Activated CD8-positive, alpha-beta memory T cell treated with anti-CD3 and anti-CD28 coated beads for 36 hours (primary cell): ENCODE measurements at regions not wholly inside any gene's neighbourhood (a gene's known extent, or its start where the extent isn't known, plus 50 kb on each side); places are given as distances from the start of the nearest gene placed in this dataset.

Experiments used
- CTCF ChIA-PET: fragments of 350-600 bp; sonication (Branson Sonifier 250); formaldehyde crosslinking; loops from one replicate; lab custom pipeline; 2021; ENCODE audit warnings: antibody characterized with exemption; lab: Charles Lee
- POLR2A ChIA-PET: fragments of 350-600 bp; sonication (Branson Sonifier 250); formaldehyde crosslinking; loops from one replicate; lab custom pipeline; 2021; ENCODE audit warnings: antibody characterized with exemption; lab: Charles Lee

- CTCF ChIA-PET = no interaction called here
Observed at GRCh38 chr3:19734453-19734852, 199.6 kb downstream of the EFHB start.

GRCh38 chr3:19725000-19725399, 209.0 kb downstream of the EFHB start:
- POLR2A ChIA-PET = no interaction called here
- CTCF ChIA-PET = no interaction called here

More at GRCh38 chr3:19734453-19734852, 199.6 kb downstream of the EFHB start:
- POLR2A ChIA-PET = no interaction called here

DNA sequence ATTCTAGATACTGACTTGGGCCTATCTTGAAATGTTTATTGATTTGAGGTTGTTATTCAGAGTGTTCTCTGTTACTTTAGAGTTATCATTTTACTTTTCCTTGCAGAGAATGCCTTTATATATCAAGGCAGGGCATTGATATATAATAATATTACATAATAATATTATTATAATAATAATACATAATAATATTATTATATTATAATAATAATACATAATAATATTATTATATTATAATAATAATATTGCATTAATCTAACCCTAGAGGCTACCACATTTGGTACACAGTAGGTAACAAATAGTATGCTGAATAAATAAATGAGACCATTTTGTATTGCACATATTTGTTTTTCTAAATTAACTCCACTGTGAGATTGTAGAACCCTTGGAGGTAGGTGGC, 216.3 kb downstream of the EFHB start:
- ChIA-PET CTCF (no interaction called here), POLR2A (no interaction called here)

- POLR2A ChIA-PET = no interaction called here
- CTCF ChIA-PET = no interaction called here
Observed at GRCh38 chr3:19711160-19711782, 222.7 kb downstream of the EFHB start.

DNA sequence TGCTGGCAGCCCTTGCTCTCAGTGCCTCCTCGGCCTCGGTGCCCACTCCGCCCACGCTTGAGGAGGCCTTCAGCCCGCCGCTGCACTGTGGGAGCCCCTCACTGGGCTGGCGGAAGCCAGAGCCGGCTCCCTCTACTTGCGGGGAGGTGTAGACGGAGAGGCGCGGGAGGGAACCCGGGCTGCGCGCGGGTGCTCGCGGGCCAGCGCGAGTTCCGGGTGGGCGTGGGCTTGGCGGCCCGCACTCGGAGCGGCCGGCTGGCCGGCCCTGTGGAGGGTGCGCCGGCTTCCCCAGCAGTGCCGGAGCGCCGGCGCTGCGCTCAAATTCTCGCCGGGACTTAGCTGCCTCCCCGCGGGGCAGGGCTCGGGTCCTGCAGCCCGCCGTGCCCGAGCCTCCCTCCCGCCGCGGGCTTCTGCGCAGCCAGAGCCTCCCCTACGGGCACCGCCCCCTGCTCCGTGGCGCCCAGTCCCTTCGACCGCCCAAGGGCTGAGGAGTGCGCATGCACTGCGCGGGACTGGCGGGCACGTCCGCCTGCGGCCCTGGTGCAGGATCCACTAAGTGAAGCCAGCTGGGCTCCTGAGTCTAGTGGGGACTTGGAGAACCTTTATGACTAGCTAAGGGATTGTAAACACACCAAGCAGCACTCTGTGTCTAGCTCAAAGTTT, 231.5 kb downstream of the EFHB start:
- ChIA-PET POLR2A (no interaction called here), CTCF (no interaction called here)

GRCh38 chr3:19688767-19689166, 245.2 kb downstream of the EFHB start:
- POLR2A ChIA-PET = no interaction called here
- CTCF ChIA-PET = no interaction called here

DNA sequence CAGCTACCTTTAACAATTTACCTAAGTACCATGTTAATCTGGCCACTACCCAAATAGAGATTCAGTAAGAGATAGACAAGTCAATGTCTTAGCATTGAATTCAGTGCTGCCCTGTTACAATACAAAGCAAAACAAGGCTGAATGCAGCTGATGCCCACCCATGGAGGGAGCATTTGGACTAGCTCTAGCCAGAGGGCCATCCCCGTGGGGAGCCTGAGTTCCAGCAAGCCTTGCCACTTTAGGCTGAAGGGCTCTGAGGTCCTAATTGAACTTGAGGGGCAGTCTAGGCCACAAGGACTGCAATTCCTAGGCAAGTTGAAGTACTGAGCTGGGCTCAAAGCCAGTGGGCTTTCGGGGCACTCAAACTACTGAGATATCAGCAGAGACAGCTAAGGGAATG, 265.9 kb downstream of the EFHB start:
- ChIA-PET POLR2A (no interaction called here), CTCF (no interaction called here)

DNA sequence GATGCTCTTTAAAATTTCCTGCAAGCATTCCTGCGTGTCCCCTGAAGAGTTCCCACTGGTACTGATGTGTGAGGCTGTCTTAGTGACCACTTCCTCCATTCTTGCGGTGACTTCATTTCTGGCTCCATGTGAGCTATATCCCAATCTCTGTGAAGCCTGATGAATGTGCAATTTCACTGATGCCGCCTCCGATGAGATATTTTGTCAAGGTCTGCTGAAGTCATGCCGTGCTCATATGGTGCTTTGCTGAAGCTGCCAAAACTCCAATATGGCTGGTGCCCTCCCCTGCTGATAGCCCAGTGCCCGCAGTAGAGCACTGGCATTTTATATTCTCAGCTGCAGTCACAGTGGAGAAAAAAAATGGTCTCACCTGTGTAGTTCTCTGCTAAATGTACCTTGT, 271.5 kb downstream of the EFHB start:
- CTCF ChIA-PET = no interaction called here
- POLR2A ChIA-PET = no interaction called here

DNA sequence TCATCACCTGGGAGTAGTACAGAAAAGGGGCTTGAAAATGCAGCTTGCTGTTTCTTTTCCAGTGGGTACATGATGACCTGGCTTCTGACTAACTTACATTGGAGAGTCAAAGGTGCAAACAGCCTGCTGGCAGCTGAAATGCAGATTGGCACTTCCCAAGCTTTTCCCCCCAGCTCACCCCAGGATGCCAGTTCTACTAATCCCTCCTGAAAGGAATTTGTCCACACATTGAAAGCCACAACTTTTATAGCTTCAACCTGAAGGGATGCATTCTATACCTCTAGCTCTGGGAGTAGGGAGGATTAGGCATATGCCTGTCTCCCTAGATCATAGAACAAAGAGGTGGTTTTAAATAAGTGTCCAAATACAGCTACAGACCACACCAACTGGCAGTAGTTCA, 281.7 kb downstream of the EFHB start:
- ChIA-PET CTCF (no interaction called here), POLR2A (no interaction called here)

- CTCF ChIA-PET = no interaction called here
- POLR2A ChIA-PET = no interaction called here
Observed at GRCh38 chr3:19645093-19645492, 288.9 kb downstream of the EFHB start.

DNA sequence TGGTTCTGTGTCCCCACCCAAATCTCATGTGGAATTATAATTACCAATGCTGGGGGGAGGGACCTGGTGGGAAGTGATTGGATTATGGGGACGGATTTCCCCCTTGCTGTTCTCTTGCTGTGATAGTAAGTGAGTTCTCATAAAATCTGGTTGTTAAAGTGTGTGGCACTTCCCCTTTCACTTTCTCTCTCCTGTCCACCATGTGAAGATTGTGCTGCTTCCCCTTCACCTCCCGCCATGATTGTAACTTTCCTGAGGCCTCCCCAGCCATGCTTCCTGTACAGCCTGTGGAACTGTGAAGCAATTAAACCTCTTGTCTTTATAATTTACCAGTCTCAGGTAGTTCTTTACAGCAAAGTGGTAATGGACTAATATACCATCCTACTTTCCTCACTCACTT, 289.6 kb downstream of the EFHB start:
- ChIA-PET CTCF (no interaction called here), POLR2A (no interaction called here)

GRCh38 chr3:19641408-19641807, 292.6 kb downstream of the EFHB start:
- ChIA-PET CTCF (no interaction called here), POLR2A (no interaction called here)

DNA sequence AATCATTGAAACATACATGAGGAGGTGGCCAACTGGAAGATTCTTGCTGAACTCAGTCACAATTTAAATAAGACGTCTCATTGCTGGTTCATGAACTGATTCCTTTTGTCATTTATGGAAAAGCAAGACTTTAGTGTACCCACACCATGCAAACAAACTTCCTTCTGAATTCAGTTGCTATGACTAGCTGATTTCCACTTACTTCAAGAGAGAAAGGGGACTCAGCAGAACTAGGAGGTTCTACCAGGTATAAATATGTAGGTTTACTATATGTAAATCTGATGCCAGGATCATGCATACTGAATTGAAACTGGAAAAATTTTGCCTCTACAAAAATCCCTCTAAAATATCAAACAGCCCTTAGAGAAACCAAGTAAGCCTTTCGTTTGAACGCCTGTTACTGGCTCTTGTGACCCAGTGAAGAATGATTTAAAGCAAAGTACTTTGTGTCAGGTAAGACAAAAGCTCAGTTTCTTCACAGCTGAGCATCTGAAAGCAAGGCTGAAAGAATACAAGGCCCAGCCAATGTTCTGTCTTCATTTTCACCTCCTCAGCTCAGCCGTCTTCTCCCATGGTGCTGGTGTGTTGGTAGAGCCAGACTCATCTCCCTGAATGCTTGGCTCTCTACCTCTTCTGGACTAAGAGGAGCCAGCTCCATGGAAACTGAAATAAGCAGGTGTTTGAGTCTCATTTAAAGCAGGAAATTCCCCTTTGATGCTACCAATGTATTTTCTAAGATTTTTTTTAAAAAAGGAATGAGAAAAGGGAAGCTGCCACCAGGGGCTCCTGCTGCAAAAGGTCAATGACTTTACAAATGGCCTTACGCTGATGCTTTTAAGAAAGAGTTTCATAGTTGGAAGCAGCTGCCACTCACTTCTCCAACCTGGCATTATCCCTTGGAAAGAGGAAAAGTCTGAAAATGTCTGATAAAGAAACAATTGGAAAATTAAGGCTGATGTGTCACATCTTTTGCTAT, 301.6 kb downstream of the EFHB start:
- CTCF ChIA-PET = no interaction called here
- POLR2A ChIA-PET = no interaction called here

DNA sequence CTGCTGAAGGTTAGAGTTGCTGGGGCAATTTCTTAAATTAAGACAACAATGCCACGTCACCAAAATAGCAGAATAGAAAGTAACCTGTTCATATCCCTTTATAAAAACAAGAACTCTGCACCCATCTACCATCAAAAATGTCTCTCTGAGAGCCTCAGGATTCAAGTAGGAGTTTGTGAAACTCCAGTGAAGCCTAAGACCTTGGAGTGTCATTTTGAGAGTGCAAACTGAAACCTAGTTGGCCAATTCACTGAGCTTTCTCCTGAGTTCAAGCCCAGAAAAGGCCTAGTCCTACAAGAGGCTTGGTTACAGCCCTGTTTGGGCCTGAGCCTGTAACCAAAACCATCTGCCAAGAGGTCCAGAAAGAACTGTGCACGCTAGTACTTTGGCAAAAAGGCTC, 335.1 kb downstream of the EFHB start:
- ChIA-PET CTCF (no interaction called here), POLR2A (no interaction called here)

GRCh38 chr3:19596408-19596807, 337.6 kb downstream of the EFHB start:
- CTCF ChIA-PET = no interaction called here
- POLR2A ChIA-PET = no interaction called here

GRCh38 chr3:19595884-19596283, 338.1 kb downstream of the EFHB start:
- POLR2A ChIA-PET = no interaction called here
- CTCF ChIA-PET = no interaction called here
